NCI-H1105 treated with DMSO at 0.1 percent for 48 hours (cell line): ENCODE measurements at regions not wholly inside any gene's neighbourhood (a gene's known extent, or its start where the extent isn't known, plus 50 kb on each side); places are given as distances from the start of the nearest gene placed in this dataset.

Source experiments
- DNase-seq: peaks from one replicate; lab custom pipeline; 2025; lab: John Stamatoyannopoulos, UW

- no peak for DNase-seq
Measured at GRCh38 chr9:107431461-107431860, 58.1 kb downstream of the KLF4 start.

GRCh38 chr9:107430071-107430470, 59.5 kb downstream of the KLF4 start:
- DNase-seq, result no peak

GRCh38 chr9:107426126-107426525, 63.4 kb downstream of the KLF4 start:
- DNase-seq, result no peak

- no peak for DNase-seq
Measured at GRCh38 chr9:107425101-107426025, 64.2 kb downstream of the KLF4 start.

GRCh38 chr9:107423540-107423939, 66.0 kb downstream of the KLF4 start:
- no peak for DNase-seq

GRCh38 chr9:107422189-107423185, 67.1 kb downstream of the KLF4 start:
- peak; percentile 46 for DNase-seq

- DNase-seq, result no peak
Measured at GRCh38 chr9:107410420-107410819, 79.1 kb downstream of the KLF4 start.

- DNase-seq, result no peak
Measured at GRCh38 chr9:107409581-107410389, 79.8 kb downstream of the KLF4 start.

- no peak for DNase-seq
Measured at GRCh38 chr9:107407675-107408074, 81.9 kb downstream of the KLF4 start.

- no peak for DNase-seq
Measured at GRCh38 chr9:107405511-107405910, 84.1 kb downstream of the KLF4 start.

GRCh38 chr9:107404736-107405135, 84.8 kb downstream of the KLF4 start:
- no peak for DNase-seq

- no peak for DNase-seq
Measured at GRCh38 chr9:107404161-107404560, 85.4 kb downstream of the KLF4 start.

GRCh38 chr9:107397076-107398044, 92.2 kb downstream of the KLF4 start:
- no peak for DNase-seq

- DNase-seq, result no peak
Measured at GRCh38 chr9:107394264-107394663, 95.3 kb downstream of the KLF4 start.

- no peak for DNase-seq
Measured at GRCh38 chr9:107390778-107391177, 98.8 kb downstream of the KLF4 start.

- no peak for DNase-seq
Measured at GRCh38 chr9:107390279-107390678, 99.3 kb downstream of the KLF4 start.

GRCh38 chr9:107389617-107390071, 99.9 kb downstream of the KLF4 start:
- no peak for DNase-seq

GRCh38 chr9:107388890-107389289, 100.7 kb downstream of the KLF4 start:
- no peak for DNase-seq

GRCh38 chr9:107387409-107387808, 102.2 kb downstream of the KLF4 start:
- no peak for DNase-seq

GRCh38 chr9:107386396-107386795, 103.2 kb downstream of the KLF4 start:
- no peak for DNase-seq
